Stimulated activated CD8-positive, alpha-beta memory T cell treated with anti-CD3 and anti-CD28 coated beads, Interleukin-2, amount 100 ng/mL, for 1 hour (primary cell): ENCODE measurements at regions not wholly inside any gene's neighbourhood (a gene's known extent, or its start where the extent isn't known, plus 50 kb on each side); places are given as distances from the start of the nearest gene placed in this dataset.

Experiments
- DNase-seq, 2 donors: peaks; one replicate each; pipeline ENCODE4 v3.0.0-alpha.2; 2020; ENCODE audit warnings: low read depth in 2 of 2

- DNase-seq = no peak
Observed at GRCh38 chr2:217275091-217275490, 415.2 kb upstream of the TNP1 start.

GRCh38 chr2:217274578-217274977 lies 414.7 kb upstream of the TNP1 start:
- DNase-seq = no peak

GRCh38 chr2:217273851-217274250 lies 414.0 kb upstream of the TNP1 start:
- no peak for DNase-seq

- no peak for DNase-seq
Observed at GRCh38 chr2:217273162-217273561, 413.3 kb upstream of the TNP1 start.

GRCh38 chr2:217271813-217272212 lies 411.9 kb upstream of the TNP1 start:
- DNase-seq = no peak

- no peak for DNase-seq
Observed at GRCh38 chr2:217270485-217271121, 410.7 kb upstream of the TNP1 start.

GRCh38 chr2:217269701-217270484 lies 410.0 kb upstream of the TNP1 start:
- DNase-seq = no peak

- no peak for DNase-seq
Observed at GRCh38 chr2:217268978-217269377, 409.1 kb upstream of the TNP1 start.

- DNase-seq = no peak
Observed at GRCh38 chr2:217267758-217268157, 407.9 kb upstream of the TNP1 start.

GRCh38 chr2:217263756-217264155 lies 403.9 kb upstream of the TNP1 start:
- no peak for DNase-seq

GRCh38 chr2:217262911-217263310 lies 403.0 kb upstream of the TNP1 start:
- DNase-seq = no peak

GRCh38 chr2:217261452-217261851 lies 401.6 kb upstream of the TNP1 start:
- no peak for DNase-seq

GRCh38 chr2:217260441-217261115 lies 400.7 kb upstream of the TNP1 start:
- no peak for DNase-seq

GRCh38 chr2:217258170-217258569 lies 398.3 kb upstream of the TNP1 start:
- no peak for DNase-seq

- DNase-seq = no peak
Observed at GRCh38 chr2:217256251-217256650, 396.4 kb upstream of the TNP1 start.

- no peak for DNase-seq
Observed at GRCh38 chr2:217254111-217254510, 394.2 kb upstream of the TNP1 start.

GRCh38 chr2:217252181-217252580 lies 392.3 kb upstream of the TNP1 start:
- DNase-seq = no peak

- no peak for DNase-seq
Observed at GRCh38 chr2:217250013-217250524, 390.2 kb upstream of the TNP1 start.

- DNase-seq = no peak
Observed at GRCh38 chr2:217249121-217250012, 389.5 kb upstream of the TNP1 start.

- no peak for DNase-seq
Observed at GRCh38 chr2:217248312-217248935, 388.6 kb upstream of the TNP1 start.

- no peak for DNase-seq
Observed at GRCh38 chr2:217247476-217247875, 387.6 kb upstream of the TNP1 start.
